ENCODE measurements at regions not wholly inside any gene's neighbourhood (a gene's known extent, or its start where the extent isn't known, plus 50 kb on each side); places are given as distances from the start of the nearest gene placed in this dataset.

DNA sequence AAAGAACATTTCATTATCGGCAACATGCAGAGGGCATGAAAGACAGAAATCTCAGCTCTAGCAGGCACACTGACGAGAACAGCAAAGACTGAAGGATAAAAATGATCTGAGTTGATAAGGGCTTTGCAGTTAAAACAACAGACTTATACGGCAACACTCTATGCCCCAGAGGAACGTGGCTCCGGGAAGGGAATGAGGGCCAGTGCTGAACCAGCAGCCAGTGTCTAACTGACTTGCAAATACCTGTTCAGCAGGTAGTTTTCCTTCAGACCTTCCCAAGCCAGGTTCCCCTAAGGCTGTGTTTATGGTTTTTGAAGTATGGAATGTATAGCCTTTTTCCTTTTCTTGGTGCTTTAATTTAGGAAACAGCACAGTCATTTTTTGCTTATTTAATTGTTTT, 121.3 kb upstream of the CDH18 start:
- no peak for DNase-seq (ENCODE audit: low spot score)

- DNase-seq (ENCODE audit: low spot score) = no peak
These were observed 117.9 kb upstream of the CDH18 start for GRCh38 chr5:20105915-20106314.

- DNase-seq (ENCODE audit: low spot score) = no peak
These were observed 114.3 kb upstream of the CDH18 start for GRCh38 chr5:20102293-20102692.

- no peak for DNase-seq (ENCODE audit: low spot score)
These were observed 110.7 kb upstream of the CDH18 start for GRCh38 chr5:20098694-20099093.

- DNase-seq (ENCODE audit: low spot score) = no peak
These were observed 100.4 kb upstream of the CDH18 start for GRCh38 chr5:20088361-20088760.

- no peak for DNase-seq (ENCODE audit: low spot score)
These were observed 99.3 kb upstream of the CDH18 start for GRCh38 chr5:20087299-20087698.

GRCh38 chr5:20077186-20077585, 89.2 kb upstream of the CDH18 start:
- DNase-seq (ENCODE audit: low spot score) = no peak

GRCh38 chr5:20056933-20057332, 68.9 kb upstream of the CDH18 start:
- no peak for DNase-seq (ENCODE audit: low spot score)

DNA sequence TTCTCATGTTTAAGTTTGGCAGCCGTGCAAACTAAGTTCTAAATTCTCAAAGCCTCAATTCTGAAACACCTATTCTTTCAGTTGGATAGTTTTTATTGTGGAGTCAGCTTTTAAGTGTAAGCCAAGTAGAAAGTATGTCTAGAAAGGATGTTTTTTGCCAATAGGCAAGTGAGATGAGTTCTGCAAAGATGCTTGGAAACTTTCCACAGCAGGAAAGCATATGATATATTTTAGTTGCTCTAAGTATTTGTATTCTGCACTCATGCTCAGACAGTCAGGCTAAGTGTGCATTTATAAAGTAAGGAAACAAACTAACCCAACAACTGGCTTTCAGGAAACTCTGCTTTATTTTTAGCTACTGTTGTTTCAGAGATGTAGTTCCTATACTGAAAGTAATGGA, 67.3 kb upstream of the CDH18 start:
- no peak for DNase-seq (ENCODE audit: low spot score)

DNA sequence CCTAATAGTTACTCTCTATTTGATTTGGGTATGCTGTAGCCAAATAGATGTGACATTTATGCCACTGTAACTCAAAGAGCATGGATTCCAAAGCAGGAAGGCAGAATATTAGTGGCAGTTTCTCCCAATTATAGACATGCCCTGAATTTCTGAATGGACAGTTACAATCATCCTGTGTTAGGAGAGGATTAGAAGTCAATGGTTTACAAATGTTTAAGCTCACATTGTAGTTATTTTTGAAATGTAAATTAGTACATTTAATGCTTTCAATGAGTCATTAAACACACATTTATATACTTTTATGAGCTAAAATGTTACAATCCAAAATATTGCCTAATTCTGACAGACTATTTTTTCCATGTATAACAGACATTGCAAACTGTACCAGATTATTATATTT, 62.3 kb upstream of the CDH18 start:
- no peak for DNase-seq (ENCODE audit: low spot score)

DNA sequence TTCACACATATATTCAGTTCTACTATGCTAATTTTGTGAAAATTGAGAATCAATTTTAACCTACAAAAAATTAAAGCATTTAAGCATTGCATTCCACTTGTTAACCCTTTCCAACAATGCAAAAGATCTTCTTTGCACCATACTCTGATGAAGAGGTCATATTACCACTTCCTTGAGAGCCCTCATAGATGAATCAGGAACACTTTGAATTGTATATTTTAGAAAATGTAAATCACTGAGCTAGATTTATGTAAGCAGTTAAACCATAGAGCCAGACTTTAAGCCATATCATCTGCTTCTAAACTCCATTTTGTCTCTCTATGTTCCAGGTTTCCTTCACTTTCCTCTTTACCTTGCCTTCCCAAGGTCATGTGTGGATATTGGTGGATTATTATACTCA, 56.5 kb upstream of the CDH18 start:
- no peak for DNase-seq (ENCODE audit: low spot score)

GRCh38 chr5:20041326-20042274, 53.6 kb upstream of the CDH18 start:
- DNase-seq (ENCODE audit: low spot score) = no peak

GRCh38 chr5:20040901-20041300, 52.9 kb upstream of the CDH18 start:
- DNase-seq (ENCODE audit: low spot score) = no peak
